A673 (cell line): ENCODE measurements at regions not wholly inside any gene's neighbourhood (a gene's known extent, or its start where the extent isn't known, plus 50 kb on each side); places are given as distances from the start of the nearest gene placed in this dataset.

Source experiments
- BruUV-seq: library from RNA; stranded (reverse); fragments of 400-500 nt; replicated peaks from 2 replicates; lab custom pipeline; 2021; lab: Mats Ljungman, UMichigan
- CTCF ChIA-PET: fragments of 300-600 bp; sonication (Branson Sonifier 250); formaldehyde crosslinking; loops from one replicate; lab custom pipeline; 2022; ENCODE audit warnings: antibody characterized with exemption; lab: Charles Lee
- POLR2A ChIA-PET: fragments of 300-600 bp; sonication (Branson Sonifier 250); formaldehyde crosslinking; loops from one replicate; lab custom pipeline; 2022; ENCODE audit warnings: antibody characterized with exemption; ENCODE audit not compliant: low non-redundant PET; lab: Charles Lee
- DNase-seq: peaks from one replicate; pipeline ENCODE4 v3.0.0-alpha.2; 2015; ENCODE audit warnings: low spot score
- H3K27ac ChIP-seq: fragments of 200-600 bp; sonication (generic); 2 replicates; pipeline ENCODE4 v1.5.1; 2016; ENCODE audit warnings: mixed run types, low read depth, mild to moderate bottlenecking, mixed read lengths, antibody characterized with exemption, low read length; ENCODE audit not compliant: poor library complexity, severe bottlenecking
- H3K27me3 ChIP-seq: fragments of 200-600 bp; sonication (generic); replicated peaks from 2 replicates; pipeline ENCODE4 v1.6.1; 2017; ENCODE audit warnings: mixed run types, low read depth, mild to moderate bottlenecking, mixed read lengths, antibody characterized with exemption, low read length; ENCODE audit not compliant: insufficient read depth, poor library complexity
- H3K36me3 ChIP-seq: fragments of 200-600 bp; sonication (generic); 2 replicates; pipeline ENCODE4 v1.6.1; 2016; ENCODE audit warnings: mixed run types, mild to moderate bottlenecking, mixed read lengths, antibody characterized with exemption, low read length; ENCODE audit not compliant: insufficient read depth, poor library complexity, severe bottlenecking
- H3K4me1 ChIP-seq: fragments of 200-600 bp; sonication (generic); 2 replicates; pipeline ENCODE4 v1.6.1; 2017; ENCODE audit warnings: mixed run types, mild to moderate bottlenecking, mixed read lengths, antibody characterized with exemption, low read length; ENCODE audit not compliant: insufficient read depth, poor library complexity, severe bottlenecking
- H3K4me3 ChIP-seq: fragments of 200-600 bp; sonication (generic); 2 replicates; pipeline ENCODE4 v1.5.1; 2016; ENCODE audit warnings: low read depth, mixed run types, mild to moderate bottlenecking, mixed read lengths, low read length; ENCODE audit not compliant: poor library complexity, severe bottlenecking
- H3K9me3 ChIP-seq: fragments of 200-600 bp; sonication (generic); 2 replicates; pipeline ENCODE4 v1.6.1; 2016; ENCODE audit warnings: mixed run types, low read depth, mild to moderate bottlenecking, mixed read lengths, antibody characterized with exemption, low read length; ENCODE audit not compliant: poor library complexity, severe bottlenecking
- CTCF ChIP-seq: fragments of 300-800, 200-600 bp; sonication (generic); conservative IDR thresholded peaks from 2 replicates; pipeline ENCODE4 v1.5.1; 2017; ENCODE audit warnings: low read depth, mild to moderate bottlenecking, antibody characterized with exemption, low read length, moderate library complexity, mixed read lengths
- EZH2 ChIP-seq: fragments of 200-600 bp; sonication (generic); IDR thresholded peaks from 2 replicates; pipeline ENCODE4 v1.6.1; 2017; ENCODE audit warnings: borderline replicate concordance, low read depth, mild to moderate bottlenecking, mixed read lengths, antibody characterized with exemption, low read length; ENCODE audit not compliant: poor library complexity, severe bottlenecking
- intact Hi-C: fragments of 100-400 bp; cut with micrococcal nuclease; formaldehyde crosslinking; loops from one replicate; pipeline ENCODE4 v1.10.0; 2022; ENCODE audit not compliant: unreplicated experiment

- Histone ChIP-seq H3K9me3 (no peaks in the 10 kb centered on the region), H3K4me3 (no peak overlapping the region), H3K36me3 (no peaks in the 10 kb centered on the region), H3K27me3 (peaks cover 3% of the 10 kb centered on the region), H3K27ac (no peak overlapping the region), H3K4me1 (no peaks in the 10 kb centered on the region)
- no peak for DNase-seq
- POLR2A ChIA-PET, result no interaction called here
- intact Hi-C loops, result no loop called here
- BruUV-seq, result no TSS peak
- TF ChIP-seq EZH2 (no peak), CTCF (no peak)
- CTCF ChIA-PET, result no interaction called here
Observed at GRCh38 chr4:24166501-24166900, 276.7 kb upstream of the PPARGC1A start.

- ChIA-PET POLR2A (no interaction called here), CTCF (no interaction called here)
- H3K9me3 ChIP-seq, result no peaks in the 10 kb centered on the region
- intact Hi-C loops, result no loop called here
- BruUV-seq, result no TSS peak
- no peak overlapping the region for H3K4me3 ChIP-seq
- no peak for DNase-seq
- no peak overlapping the region for H3K27ac ChIP-seq
- no peaks in the 10 kb centered on the region for H3K4me1 ChIP-seq
- H3K36me3 ChIP-seq, result no peaks in the 10 kb centered on the region
- no peak for TF ChIP-seq CTCF
- no peak for TF ChIP-seq EZH2
- H3K27me3 ChIP-seq, result peaks cover 3% of the 10 kb centered on the region
Observed at GRCh38 chr4:24164797-24165196, 274.9 kb upstream of the PPARGC1A start.

GRCh38 chr4:24164054-24164693 lies 274.3 kb upstream of the PPARGC1A start:
- no peak overlapping the region for H3K4me3 ChIP-seq
- peaks cover 3% of the 10 kb centered on the region for H3K27me3 ChIP-seq
- ChIA-PET CTCF (no interaction called here), POLR2A (no interaction called here)
- no peaks in the 10 kb centered on the region for H3K9me3 ChIP-seq
- no peak for TF ChIP-seq CTCF
- TF ChIP-seq EZH2, result no peak
- no peak for DNase-seq
- no peak overlapping the region for H3K27ac ChIP-seq
- no peaks in the 10 kb centered on the region for H3K4me1 ChIP-seq
- intact Hi-C loops, result no loop called here
- BruUV-seq, result no TSS peak
- no peaks in the 10 kb centered on the region for H3K36me3 ChIP-seq
